ENCODE measurements at regions not wholly inside any gene's neighbourhood (a gene's known extent, or its start where the extent isn't known, plus 50 kb on each side); places are given as distances from the start of the nearest gene placed in this dataset.

DNA sequence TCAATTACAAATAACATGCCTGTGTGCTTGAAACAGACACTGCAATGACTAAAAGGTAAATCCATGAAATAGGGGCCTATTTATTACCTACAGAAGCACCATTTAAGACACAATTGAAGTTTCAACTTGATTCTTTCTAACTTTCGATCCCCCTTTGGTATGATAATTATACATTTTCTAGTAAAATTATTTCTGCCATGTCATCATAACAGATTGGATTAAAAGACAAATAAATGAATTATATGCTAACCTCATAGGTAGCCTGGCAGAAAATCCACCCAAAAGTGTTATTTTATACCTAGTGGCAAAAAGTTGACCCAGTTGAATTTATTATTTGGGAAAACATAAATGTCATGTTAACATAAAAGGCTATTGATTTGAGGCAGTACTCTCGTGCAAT is 241.1 kb downstream of the RAB38 start:
- TF ChIP-seq, protein P1, sequence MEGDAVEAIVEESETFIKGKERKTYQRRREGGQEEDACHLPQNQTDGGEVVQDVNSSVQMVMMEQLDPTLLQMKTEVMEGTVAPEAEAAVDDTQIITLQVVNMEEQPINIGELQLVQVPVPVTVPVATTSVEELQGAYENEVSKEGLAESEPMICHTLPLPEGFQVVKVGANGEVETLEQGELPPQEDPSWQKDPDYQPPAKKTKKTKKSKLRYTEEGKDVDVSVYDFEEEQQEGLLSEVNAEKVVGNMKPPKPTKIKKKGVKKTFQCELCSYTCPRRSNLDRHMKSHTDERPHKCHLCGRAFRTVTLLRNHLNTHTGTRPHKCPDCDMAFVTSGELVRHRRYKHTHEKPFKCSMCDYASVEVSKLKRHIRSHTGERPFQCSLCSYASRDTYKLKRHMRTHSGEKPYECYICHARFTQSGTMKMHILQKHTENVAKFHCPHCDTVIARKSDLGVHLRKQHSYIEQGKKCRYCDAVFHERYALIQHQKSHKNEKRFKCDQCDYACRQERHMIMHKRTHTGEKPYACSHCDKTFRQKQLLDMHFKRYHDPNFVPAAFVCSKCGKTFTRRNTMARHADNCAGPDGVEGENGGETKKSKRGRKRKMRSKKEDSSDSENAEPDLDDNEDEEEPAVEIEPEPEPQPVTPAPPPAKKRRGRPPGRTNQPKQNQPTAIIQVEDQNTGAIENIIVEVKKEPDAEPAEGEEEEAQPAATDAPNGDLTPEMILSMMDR (IDR thresholded peaks at IDR 0.05) = no peak
- TF ChIP-seq POLR2A (IDR thresholded peaks at IDR 0.05) = no peak
